K562 (cell line): ENCODE measurements at regions not wholly inside any gene's neighbourhood (a gene's known extent, or its start where the extent isn't known, plus 50 kb on each side); places are given as distances from the start of the nearest gene placed in this dataset.

ENCODE experiments used
- MCM3 ChIP-seq: fragments of 450-650 bp; IDR thresholded peaks from 2 replicates; pipeline ENCODE4 v1.6.1; 2016
- NCOA1 ChIP-seq: fragments of 450-650 bp; IDR thresholded peaks from 2 replicates; pipeline ENCODE4 v1.6.1; 2016; ENCODE audit warnings: low read depth
- NFYB ChIP-seq: IDR thresholded peaks from 2 replicates; pipeline ENCODE4 v1.6.1; 2011; ENCODE audit warnings: mild to moderate bottlenecking, moderate library complexity; ENCODE audit not compliant: insufficient read length; ENCODE audit errors: extremely low read depth
- POLR2A ChIP-seq: fragments of 450-650 bp; conservative IDR thresholded peaks from 2 replicates; pipeline ENCODE4 v1.6.1; 2016
- SIN3A ChIP-seq, 2 experiments: fragments of 150-350 bp in 1 of 2; IDR thresholded peaks; 2 replicates each; pipeline ENCODE4 v1.6.1; 2011 to 2016; ENCODE audit warnings: borderline replicate concordance in 2 of 2, low read depth in 2 of 2, low read length in 2 of 2, mild to moderate bottlenecking in 2 of 2, moderate library complexity in 2 of 2; ENCODE audit not compliant: control insufficient read depth in 1 of 2
- ZBTB7A ChIP-seq: IDR thresholded peaks from 2 replicates; pipeline ENCODE4 v1.6.1; 2011; ENCODE audit warnings: low read depth, mild to moderate bottlenecking, low read length, moderate library complexity, borderline replicate concordance; ENCODE audit not compliant: control insufficient read depth
- TF ChIP-seq, protein P1 (sequence below): fragments of 150-350 bp; IDR thresholded peaks from 2 replicates; pipeline ENCODE4 v1.6.1; 2014; ENCODE audit warnings: low read depth, mild to moderate bottlenecking, low read length, borderline replicate concordance
- TF ChIP-seq, protein P2 (sequence below): sonication (generic); formaldehyde crosslinking; IDR thresholded peaks from 2 replicates; pipeline ENCODE4 v1.8.0; 2022; ENCODE audit warnings: mild to moderate bottlenecking, missing genetic modification reagents
- TF ChIP-seq, protein P3 (sequence below): sonication (generic); formaldehyde crosslinking; IDR thresholded peaks from 2 replicates; pipeline ENCODE4 v1.8.1; 2023; ENCODE audit warnings: mild to moderate bottlenecking, missing genetic modification reagents

DNA sequence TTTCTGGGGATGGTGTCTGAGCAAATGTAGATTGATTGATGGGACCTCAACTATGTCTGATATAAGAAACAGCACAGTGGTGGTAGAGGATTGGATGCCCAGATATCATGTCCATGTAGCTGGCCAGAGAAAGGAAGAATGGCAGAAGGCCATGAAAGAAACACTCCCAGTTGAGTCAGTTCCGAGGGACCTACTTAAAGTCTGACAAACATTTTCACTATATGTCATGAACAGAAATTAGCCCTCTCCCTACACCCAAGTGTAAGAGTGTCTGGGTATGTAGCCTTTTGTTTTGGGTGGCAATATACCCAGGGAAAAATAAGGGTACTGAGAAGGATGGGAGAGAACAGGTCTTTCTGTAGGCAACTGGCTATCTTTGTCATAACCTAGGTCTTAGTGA lies 434.2 kb downstream of the BCKDHB start:
- TF ChIP-seq, protein P1, sequence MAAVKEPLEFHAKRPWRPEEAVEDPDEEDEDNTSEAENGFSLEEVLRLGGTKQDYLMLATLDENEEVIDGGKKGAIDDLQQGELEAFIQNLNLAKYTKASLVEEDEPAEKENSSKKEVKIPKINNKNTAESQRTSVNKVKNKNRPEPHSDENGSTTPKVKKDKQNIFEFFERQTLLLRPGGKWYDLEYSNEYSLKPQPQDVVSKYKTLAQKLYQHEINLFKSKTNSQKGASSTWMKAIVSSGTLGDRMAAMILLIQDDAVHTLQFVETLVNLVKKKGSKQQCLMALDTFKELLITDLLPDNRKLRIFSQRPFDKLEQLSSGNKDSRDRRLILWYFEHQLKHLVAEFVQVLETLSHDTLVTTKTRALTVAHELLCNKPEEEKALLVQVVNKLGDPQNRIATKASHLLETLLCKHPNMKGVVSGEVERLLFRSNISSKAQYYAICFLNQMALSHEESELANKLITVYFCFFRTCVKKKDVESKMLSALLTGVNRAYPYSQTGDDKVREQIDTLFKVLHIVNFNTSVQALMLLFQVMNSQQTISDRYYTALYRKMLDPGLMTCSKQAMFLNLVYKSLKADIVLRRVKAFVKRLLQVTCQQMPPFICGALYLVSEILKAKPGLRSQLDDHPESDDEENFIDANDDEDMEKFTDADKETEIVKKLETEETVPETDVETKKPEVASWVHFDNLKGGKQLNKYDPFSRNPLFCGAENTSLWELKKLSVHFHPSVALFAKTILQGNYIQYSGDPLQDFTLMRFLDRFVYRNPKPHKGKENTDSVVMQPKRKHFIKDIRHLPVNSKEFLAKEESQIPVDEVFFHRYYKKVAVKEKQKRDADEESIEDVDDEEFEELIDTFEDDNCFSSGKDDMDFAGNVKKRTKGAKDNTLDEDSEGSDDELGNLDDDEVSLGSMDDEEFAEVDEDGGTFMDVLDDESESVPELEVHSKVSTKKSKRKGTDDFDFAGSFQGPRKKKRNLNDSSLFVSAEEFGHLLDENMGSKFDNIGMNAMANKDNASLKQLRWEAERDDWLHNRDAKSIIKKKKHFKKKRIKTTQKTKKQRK = no peak
- no peak for TF ChIP-seq POLR2A
- TF ChIP-seq ZBTB7A = no peak
- TF ChIP-seq, protein P2, sequence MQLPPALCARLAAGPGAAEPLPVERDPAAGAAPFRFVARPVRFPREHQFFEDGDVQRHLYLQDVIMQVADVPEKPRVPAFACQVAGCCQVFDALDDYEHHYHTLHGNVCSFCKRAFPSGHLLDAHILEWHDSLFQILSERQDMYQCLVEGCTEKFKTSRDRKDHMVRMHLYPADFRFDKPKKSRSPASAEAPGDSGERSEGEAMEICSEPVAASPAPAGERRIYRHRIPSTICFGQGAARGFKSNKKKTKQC (CRISPR knock-in tag) = no peak
- no peak for TF ChIP-seq NCOA1
- TF ChIP-seq NFYB = no peak
- no peak for TF ChIP-seq MCM3
- TF ChIP-seq, protein P3, sequence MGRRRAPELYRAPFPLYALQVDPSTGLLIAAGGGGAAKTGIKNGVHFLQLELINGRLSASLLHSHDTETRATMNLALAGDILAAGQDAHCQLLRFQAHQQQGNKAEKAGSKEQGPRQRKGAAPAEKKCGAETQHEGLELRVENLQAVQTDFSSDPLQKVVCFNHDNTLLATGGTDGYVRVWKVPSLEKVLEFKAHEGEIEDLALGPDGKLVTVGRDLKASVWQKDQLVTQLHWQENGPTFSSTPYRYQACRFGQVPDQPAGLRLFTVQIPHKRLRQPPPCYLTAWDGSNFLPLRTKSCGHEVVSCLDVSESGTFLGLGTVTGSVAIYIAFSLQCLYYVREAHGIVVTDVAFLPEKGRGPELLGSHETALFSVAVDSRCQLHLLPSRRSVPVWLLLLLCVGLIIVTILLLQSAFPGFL (CRISPR knock-in tag) = no peak
- TF ChIP-seq SIN3A (IDR thresholded peaks at IDR 0.05; ENCODE audit: borderline replicate concordance in 2 of 2, control insufficient read depth in 1 of 2, low read depth in 2 of 2, low read length in 2 of 2) = no peak
